RWPE2 (cell line): ENCODE measurements at regions not wholly inside any gene's neighbourhood (a gene's known extent, or its start where the extent isn't known, plus 50 kb on each side); places are given as distances from the start of the nearest gene placed in this dataset.

Source experiments
- ATAC-seq: fragments of 200-7000 bp; cut with Tn5 transposase; 3 replicates; pipeline ENCODE4 v1.9.1; 2021; ENCODE audit warnings: low read depth
- DNase-seq: peaks from one replicate; pipeline ENCODE4 v3.0.0-alpha.2; 2020; ENCODE audit warnings: low spot score
- H3K27ac ChIP-seq: fragments of 450-650 bp; 2 replicates; pipeline ENCODE4 v1.5.1; 2017; ENCODE audit warnings: mild to moderate bottlenecking; ENCODE audit not compliant: poor library complexity, severe bottlenecking
- H3K27me3 ChIP-seq: fragments of 250-450 bp; sonication (Bioruptor Pico); 2 replicates; pipeline ENCODE4 v1.5.1; 2021; ENCODE audit warnings: mild to moderate bottlenecking, moderate library complexity; ENCODE audit not compliant: insufficient read depth, poor library complexity, severe bottlenecking
- H3K36me3 ChIP-seq: fragments of 250-450 bp; sonication (Bioruptor Pico); 2 replicates; pipeline ENCODE4 v1.5.1; 2020; ENCODE audit warnings: low read depth, mild to moderate bottlenecking, moderate library complexity
- H3K4me1 ChIP-seq: fragments of 250-450 bp; sonication (Bioruptor Pico); 2 replicates; pipeline ENCODE4 v1.5.1; 2021; ENCODE audit warnings: mild to moderate bottlenecking, moderate library complexity; ENCODE audit not compliant: insufficient read depth, poor library complexity, severe bottlenecking
- H3K4me3 ChIP-seq: fragments of 250-450 bp; sonication (Bioruptor Pico); 2 replicates; pipeline ENCODE4 v1.5.1; 2021; ENCODE audit warnings: mild to moderate bottlenecking, moderate library complexity; ENCODE audit not compliant: severe bottlenecking
- H3K9me3 ChIP-seq: fragments of 250-450 bp; sonication (Bioruptor Pico); 2 replicates; pipeline ENCODE4 v1.5.1; 2021; ENCODE audit warnings: mild to moderate bottlenecking, moderate library complexity; ENCODE audit not compliant: severe bottlenecking
- TF ChIP-seq, protein P1 (sequence below): fragments of 450-650 bp; IDR thresholded peaks from one replicate; pipeline ENCODE4 v1.5.1; 2017; ENCODE audit warnings: mild to moderate bottlenecking, moderate library complexity; ENCODE audit not compliant: poor library complexity, severe bottlenecking

DNA sequence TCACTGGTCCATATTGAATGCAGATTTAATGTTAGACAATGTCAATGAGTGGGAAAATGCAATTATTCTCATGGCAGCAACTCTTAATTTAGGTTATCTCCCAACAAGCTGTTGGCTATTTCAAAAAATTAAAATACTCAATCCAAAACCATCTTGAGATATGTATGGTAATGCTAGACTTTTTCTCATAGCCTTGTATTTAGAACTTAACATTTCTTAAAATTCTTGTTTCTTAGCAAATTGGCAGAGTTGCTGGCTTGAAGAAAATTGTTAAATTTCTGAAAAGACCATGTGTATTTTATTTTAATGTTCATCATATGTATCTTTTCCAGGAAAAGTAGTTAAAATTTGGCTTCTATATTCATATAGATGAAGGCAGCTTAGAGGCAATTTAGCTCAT lies 1355.1 kb downstream of the PCDH9 start:
- no peaks in the 10 kb centered on the region for H3K9me3 ChIP-seq
- TF ChIP-seq, protein P1, sequence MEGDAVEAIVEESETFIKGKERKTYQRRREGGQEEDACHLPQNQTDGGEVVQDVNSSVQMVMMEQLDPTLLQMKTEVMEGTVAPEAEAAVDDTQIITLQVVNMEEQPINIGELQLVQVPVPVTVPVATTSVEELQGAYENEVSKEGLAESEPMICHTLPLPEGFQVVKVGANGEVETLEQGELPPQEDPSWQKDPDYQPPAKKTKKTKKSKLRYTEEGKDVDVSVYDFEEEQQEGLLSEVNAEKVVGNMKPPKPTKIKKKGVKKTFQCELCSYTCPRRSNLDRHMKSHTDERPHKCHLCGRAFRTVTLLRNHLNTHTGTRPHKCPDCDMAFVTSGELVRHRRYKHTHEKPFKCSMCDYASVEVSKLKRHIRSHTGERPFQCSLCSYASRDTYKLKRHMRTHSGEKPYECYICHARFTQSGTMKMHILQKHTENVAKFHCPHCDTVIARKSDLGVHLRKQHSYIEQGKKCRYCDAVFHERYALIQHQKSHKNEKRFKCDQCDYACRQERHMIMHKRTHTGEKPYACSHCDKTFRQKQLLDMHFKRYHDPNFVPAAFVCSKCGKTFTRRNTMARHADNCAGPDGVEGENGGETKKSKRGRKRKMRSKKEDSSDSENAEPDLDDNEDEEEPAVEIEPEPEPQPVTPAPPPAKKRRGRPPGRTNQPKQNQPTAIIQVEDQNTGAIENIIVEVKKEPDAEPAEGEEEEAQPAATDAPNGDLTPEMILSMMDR, result no peak
- no peak for ATAC-seq
- no peaks in the 10 kb centered on the region for H3K36me3 ChIP-seq
- DNase-seq, result no peak
- no peak overlapping the region for H3K27ac ChIP-seq
- no peak overlapping the region for H3K4me3 ChIP-seq
- H3K4me1 ChIP-seq, result no peaks in the 10 kb centered on the region
- H3K27me3 ChIP-seq, result no peaks in the 10 kb centered on the region

DNA sequence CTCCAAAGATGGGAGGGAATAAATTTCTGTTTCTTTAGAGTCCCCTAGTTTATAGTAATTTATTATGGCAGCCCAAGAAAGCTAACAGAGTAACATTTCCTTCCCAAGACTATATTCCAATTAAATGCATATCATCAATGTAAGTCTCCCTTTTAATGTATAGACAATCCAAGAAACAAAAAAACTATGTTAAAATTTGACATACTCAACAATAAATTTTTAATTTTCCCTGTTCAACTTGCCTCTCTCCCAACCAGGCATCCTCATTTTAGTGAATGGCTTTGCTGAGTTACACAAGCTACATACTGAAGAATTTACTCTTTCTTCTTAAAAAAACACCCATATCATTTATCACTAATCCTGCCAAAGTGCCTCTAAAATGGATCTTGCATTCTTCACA lies 1357.7 kb downstream of the PCDH9 start:
- Histone ChIP-seq H3K27ac (no peak overlapping the region), H3K4me3 (no peak overlapping the region), H3K27me3 (no peaks in the 10 kb centered on the region), H3K4me1 (no peaks in the 10 kb centered on the region), H3K9me3 (no peaks in the 10 kb centered on the region), H3K36me3 (no peaks in the 10 kb centered on the region)
- ATAC-seq (no peak), DNase-seq (no peak)
- TF ChIP-seq, protein P1, result no peak

DNA sequence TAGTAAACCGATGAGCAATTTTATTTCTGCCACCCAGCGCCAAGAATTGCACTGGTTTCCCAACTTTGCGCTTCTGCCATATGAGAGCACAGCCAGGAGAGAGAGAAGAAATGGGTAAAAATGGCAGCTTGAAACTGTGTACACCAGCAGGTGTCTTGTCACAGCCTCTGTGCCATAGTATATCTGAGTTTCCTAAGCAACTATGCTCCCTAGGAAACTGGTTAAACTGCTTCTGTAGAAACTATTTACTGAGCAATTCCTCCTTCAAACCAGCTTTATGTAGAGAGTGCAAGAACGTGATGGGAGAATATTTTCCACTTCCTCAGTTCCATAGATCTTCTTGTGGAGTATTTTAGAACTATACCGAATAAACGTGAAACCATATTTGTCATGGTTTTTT lies 1361.3 kb downstream of the PCDH9 start:
- Histone ChIP-seq H3K27me3 (no peaks in the 10 kb centered on the region), H3K4me1 (no peaks in the 10 kb centered on the region), H3K27ac (no peak overlapping the region), H3K36me3 (no peaks in the 10 kb centered on the region), H3K9me3 (no peaks in the 10 kb centered on the region), H3K4me3 (no peak overlapping the region)
- no peak for DNase-seq
- TF ChIP-seq, protein P1, result no peak
- ATAC-seq, result no peak

DNA sequence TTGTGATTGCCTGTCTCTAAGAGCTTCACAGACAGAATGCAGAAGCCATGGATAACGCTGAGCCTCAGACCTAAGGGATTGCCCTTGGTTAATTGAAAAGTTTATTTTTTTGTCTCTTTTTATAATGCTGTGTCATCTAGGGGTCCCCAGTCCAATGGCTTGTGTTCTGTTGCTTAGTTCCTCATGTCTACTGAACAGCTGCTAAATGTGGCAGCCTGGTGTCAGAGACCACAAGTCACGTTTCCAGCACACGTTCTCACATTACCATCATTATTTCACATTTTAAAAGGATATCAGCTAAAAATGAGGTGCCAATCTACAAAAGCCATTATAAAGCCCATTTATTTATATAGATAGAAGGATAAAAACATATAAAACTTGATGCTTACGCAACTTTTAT lies 1362.0 kb downstream of the PCDH9 start:
- H3K9me3 ChIP-seq, result no peaks in the 10 kb centered on the region
- TF ChIP-seq, protein P1, result no peak
- H3K4me3 ChIP-seq, result no peak overlapping the region
- H3K27me3 ChIP-seq, result no peaks in the 10 kb centered on the region
- DNase-seq (no peak), ATAC-seq (no peak)
- no peak overlapping the region for H3K27ac ChIP-seq
- H3K36me3 ChIP-seq, result no peaks in the 10 kb centered on the region
- H3K4me1 ChIP-seq, result no peaks in the 10 kb centered on the region

DNA sequence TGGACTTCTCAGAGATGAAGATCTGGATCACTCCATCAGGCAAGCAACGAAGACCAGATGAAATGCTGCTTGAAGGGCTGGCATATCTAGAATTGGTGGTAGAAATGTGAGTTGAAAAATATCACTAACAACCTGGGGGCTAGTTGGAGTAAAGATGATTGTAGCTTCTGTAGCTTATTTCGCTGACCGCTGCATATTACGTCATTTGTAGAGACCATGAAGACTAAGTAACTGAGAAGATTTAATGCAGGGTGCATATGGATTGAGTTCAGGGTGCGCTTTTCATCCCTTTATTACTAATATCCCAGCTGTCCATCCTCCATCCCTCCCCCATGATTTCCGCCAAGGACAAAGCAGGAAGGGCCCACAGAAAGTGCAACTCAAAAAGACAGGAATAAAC lies 1364.0 kb downstream of the PCDH9 start:
- H3K27ac ChIP-seq, result no peak overlapping the region
- no peaks in the 10 kb centered on the region for H3K4me1 ChIP-seq
- no peaks in the 10 kb centered on the region for H3K27me3 ChIP-seq
- TF ChIP-seq, protein P1, result no peak
- H3K9me3 ChIP-seq, result no peaks in the 10 kb centered on the region
- DNase-seq (no peak), ATAC-seq (no peak)
- H3K4me3 ChIP-seq, result no peak overlapping the region
- H3K36me3 ChIP-seq, result no peaks in the 10 kb centered on the region
